HepG2 (cell line): ENCODE measurements at regions not wholly inside any gene's neighbourhood (a gene's known extent, or its start where the extent isn't known, plus 50 kb on each side); places are given as distances from the start of the nearest gene placed in this dataset.

Source experiments
- ATRX ChIP-seq: sonication (generic); formaldehyde crosslinking; IDR thresholded peaks from 2 replicates; pipeline ENCODE4 v1.4.0; 2020; ENCODE audit warnings: missing genetic modification reagents, borderline replicate concordance
- BRD4 ChIP-seq: sonication (generic); formaldehyde crosslinking; IDR thresholded peaks from 2 replicates; pipeline ENCODE4 v1.4.0; 2020; ENCODE audit warnings: missing genetic modification reagents
- DMAP1 ChIP-seq: IDR thresholded peaks from 2 replicates; pipeline ENCODE4 v1.6.1; 2016
- DPF2 ChIP-seq: sonication (generic); formaldehyde crosslinking; IDR thresholded peaks from 2 replicates; pipeline ENCODE4 v1.4.0; 2020; ENCODE audit warnings: mild to moderate bottlenecking, low read depth, missing genetic modification reagents, borderline replicate concordance
- EEA1 ChIP-seq: sonication (generic); formaldehyde crosslinking; IDR thresholded peaks from 2 replicates; pipeline ENCODE4 v1.5.1; 2020; ENCODE audit warnings: mild to moderate bottlenecking, missing genetic modification reagents, borderline replicate concordance
- FOXJ3 ChIP-seq: sonication (generic); formaldehyde crosslinking; IDR thresholded peaks from 2 replicates; pipeline ENCODE4 v1.4.0; 2020; ENCODE audit warnings: missing genetic modification reagents, mild to moderate bottlenecking, borderline replicate concordance
- GFI1 ChIP-seq: sonication (generic); formaldehyde crosslinking; IDR thresholded peaks from 2 replicates; pipeline ENCODE4 v1.5.0; 2020; ENCODE audit warnings: missing genetic modification reagents, mild to moderate bottlenecking, borderline replicate concordance
- KDM5A ChIP-seq: fragments of 200-600 bp; sonication (generic); IDR thresholded peaks from 2 replicates; pipeline ENCODE4 v1.7.0; 2018; ENCODE audit warnings: antibody characterized with exemption, mild to moderate bottlenecking, low read length, borderline replicate concordance
- NFIC ChIP-seq: IDR thresholded peaks from 2 replicates; pipeline ENCODE4 v1.6.1; 2012; ENCODE audit warnings: mild to moderate bottlenecking, low read length, inconsistent platforms
- PHF5A ChIP-seq: IDR thresholded peaks from one replicate; pipeline ENCODE4 v1.6.1; 2018; ENCODE audit warnings: low read depth, missing genetic modification reagents; ENCODE audit not compliant: unreplicated experiment
- RFX5 ChIP-seq: IDR thresholded peaks from 2 replicates; pipeline ENCODE4 v1.6.1; 2011; ENCODE audit warnings: low read depth, low read length, improper control_type of control experiment
- SOX13 ChIP-seq, 3 experiments: fragments of 450-650 bp in 1 of 3; sonication (generic) in 1 of 3; formaldehyde crosslinking in 1 of 3; IDR thresholded peaks in 2 of 3; conservative IDR thresholded peaks in 1 of 3; 2 replicates each; pipeline versions ENCODE4 v1.5.0 to v1.6.1; 2016 to 2020; ENCODE audit warnings: antibody characterized with exemption in 1 of 3, mild to moderate bottlenecking in 1 of 3, missing compliant biosample characterization in 1 of 3, missing genetic modification reagents in 1 of 3, moderate library complexity in 1 of 3
- SRF ChIP-seq: IDR thresholded peaks from 2 replicates; pipeline ENCODE4 v1.6.1; 2011; ENCODE audit warnings: mild to moderate bottlenecking, low read depth, low read length, moderate library complexity
- TSC22D2 ChIP-seq: sonication (generic); formaldehyde crosslinking; IDR thresholded peaks from 2 replicates; pipeline ENCODE4 v1.5.1; 2020; ENCODE audit warnings: missing genetic modification reagents, mild to moderate bottlenecking, borderline replicate concordance
- ZNF121 ChIP-seq: sonication (generic); formaldehyde crosslinking; IDR thresholded peaks from 2 replicates; pipeline ENCODE4 v1.5.0; 2020; ENCODE audit warnings: mild to moderate bottlenecking, missing genetic modification reagents
- ZNF234 ChIP-seq: sonication (generic); formaldehyde crosslinking; conservative IDR thresholded peaks from 2 replicates; pipeline ENCODE4 v1.5.1; 2020; ENCODE audit warnings: mild to moderate bottlenecking, missing genetic modification reagents
- ZNF552 ChIP-seq: sonication (generic); formaldehyde crosslinking; IDR thresholded peaks from 2 replicates; pipeline ENCODE4 v1.9.0; 2022; ENCODE audit warnings: missing genetic modification reagents, mild to moderate bottlenecking, borderline replicate concordance
- ZNF629 ChIP-seq: sonication (generic); formaldehyde crosslinking; conservative IDR thresholded peaks from 2 replicates; pipeline ENCODE4 v1.5.0; 2020; ENCODE audit warnings: missing genetic modification reagents
- ZNF674 ChIP-seq: sonication (generic); formaldehyde crosslinking; IDR thresholded peaks from 2 replicates; pipeline ENCODE4 v1.5.0; 2020; ENCODE audit warnings: low read depth, mild to moderate bottlenecking, missing genetic modification reagents
- TF ChIP-seq, protein P1 (sequence below): sonication (generic); formaldehyde crosslinking; IDR thresholded peaks from 2 replicates; pipeline ENCODE4 v1.5.0; 2020; ENCODE audit warnings: mild to moderate bottlenecking, missing genetic modification reagents, borderline replicate concordance
- TF ChIP-seq, protein P2 (sequence below): sonication (generic); formaldehyde crosslinking; IDR thresholded peaks from 2 replicates; pipeline ENCODE4 v1.5.1; 2020; ENCODE audit warnings: missing genetic modification reagents, mild to moderate bottlenecking, borderline replicate concordance
- TF ChIP-seq, protein P3 (sequence below): IDR thresholded peaks from 2 replicates; pipeline ENCODE4 v1.6.1; 2016; ENCODE audit warnings: missing biosample characterization, missing genetic modification reagents, low read depth
- TF ChIP-seq, protein P4 (sequence below): sonication (generic); formaldehyde crosslinking; IDR thresholded peaks from 2 replicates; pipeline ENCODE4 v1.5.0; 2020; ENCODE audit warnings: mild to moderate bottlenecking, low read depth, missing genetic modification reagents, borderline replicate concordance
- TF ChIP-seq, protein P5 (sequence below): sonication (generic); formaldehyde crosslinking; IDR thresholded peaks from 2 replicates; pipeline ENCODE4 v1.4.0; 2020; ENCODE audit warnings: missing genetic modification reagents

DNA sequence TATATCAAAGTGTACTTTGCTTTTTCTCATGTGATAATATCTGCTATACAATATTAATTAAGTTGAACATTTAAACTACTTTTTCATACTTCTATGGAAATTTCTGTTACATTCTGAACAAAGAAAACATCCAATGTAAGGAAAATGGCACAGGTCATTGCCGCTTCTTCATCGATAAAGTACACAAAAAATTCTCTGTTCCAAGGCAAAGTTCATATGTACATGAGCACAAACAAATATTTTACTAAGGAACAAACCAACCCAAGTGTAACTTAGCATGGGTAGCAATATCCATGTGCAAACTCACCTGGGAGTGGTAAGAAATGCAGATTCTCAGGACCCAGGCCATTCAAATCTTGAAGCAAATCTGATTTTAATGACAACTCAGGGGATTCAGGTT is 139.8 kb downstream of the TMEM161B start (continued):
- TF ChIP-seq, protein P1, sequence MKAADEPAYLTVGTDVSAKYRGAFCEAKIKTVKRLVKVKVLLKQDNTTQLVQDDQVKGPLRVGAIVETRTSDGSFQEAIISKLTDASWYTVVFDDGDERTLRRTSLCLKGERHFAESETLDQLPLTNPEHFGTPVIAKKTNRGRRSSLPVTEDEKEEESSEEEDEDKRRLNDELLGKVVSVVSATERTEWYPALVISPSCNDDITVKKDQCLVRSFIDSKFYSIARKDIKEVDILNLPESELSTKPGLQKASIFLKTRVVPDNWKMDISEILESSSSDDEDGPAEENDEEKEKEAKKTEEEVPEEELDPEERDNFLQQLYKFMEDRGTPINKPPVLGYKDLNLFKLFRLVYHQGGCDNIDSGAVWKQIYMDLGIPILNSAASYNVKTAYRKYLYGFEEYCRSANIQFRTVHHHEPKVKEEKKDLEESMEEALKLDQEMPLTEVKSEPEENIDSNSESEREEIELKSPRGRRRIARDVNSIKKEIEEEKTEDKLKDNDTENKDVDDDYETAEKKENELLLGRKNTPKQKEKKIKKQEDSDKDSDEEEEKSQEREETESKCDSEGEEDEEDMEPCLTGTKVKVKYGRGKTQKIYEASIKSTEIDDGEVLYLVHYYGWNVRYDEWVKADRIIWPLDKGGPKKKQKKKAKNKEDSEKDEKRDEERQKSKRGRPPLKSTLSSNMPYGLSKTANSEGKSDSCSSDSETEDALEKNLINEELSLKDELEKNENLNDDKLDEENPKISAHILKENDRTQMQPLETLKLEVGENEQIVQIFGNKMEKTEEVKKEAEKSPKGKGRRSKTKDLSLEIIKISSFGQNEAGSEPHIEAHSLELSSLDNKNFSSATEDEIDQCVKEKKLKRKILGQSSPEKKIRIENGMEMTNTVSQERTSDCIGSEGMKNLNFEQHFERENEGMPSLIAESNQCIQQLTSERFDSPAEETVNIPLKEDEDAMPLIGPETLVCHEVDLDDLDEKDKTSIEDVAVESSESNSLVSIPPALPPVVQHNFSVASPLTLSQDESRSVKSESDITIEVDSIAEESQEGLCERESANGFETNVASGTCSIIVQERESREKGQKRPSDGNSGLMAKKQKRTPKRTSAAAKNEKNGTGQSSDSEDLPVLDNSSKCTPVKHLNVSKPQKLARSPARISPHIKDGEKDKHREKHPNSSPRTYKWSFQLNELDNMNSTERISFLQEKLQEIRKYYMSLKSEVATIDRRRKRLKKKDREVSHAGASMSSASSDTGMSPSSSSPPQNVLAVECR (CRISPR knock-in tag) = no peak
- TF ChIP-seq SOX13 (IDR thresholded peaks at IDR 0.05) (peak; percentile 39; the same call in 1 of the 2 replicates), SOX13 (CRISPR knock-in tag; conservative IDR thresholded peaks at IDR 0.05 in 1 of 2, IDR thresholded peaks at IDR 0.05 in 1 of 2) (peak in 1 of 2 experiments; percentile 87; a peak in 2 of 4 replicates), NFIC (peak; percentile 93; the same call in 1 of the 2 replicates), ZNF234 (CRISPR knock-in tag) (no peak), RFX5 (no peak), ZNF552 (no peak), DPF2 (CRISPR knock-in tag) (peak; percentile 68; the same call in 1 of the 2 replicates), BRD4 (CRISPR knock-in tag) (no peak), ATRX (CRISPR knock-in tag) (no peak), ZNF674 (no peak), KDM5A (0 out of 2 replicates have a peak, but pooled peaks have one; percentile 3), PHF5A (CRISPR knock-in tag) (no peak), GFI1 (no peak), ZNF629 (CRISPR knock-in tag) (0 out of 2 replicates have a peak, but pooled peaks have one; percentile 19), SRF (no peak), TSC22D2 (CRISPR knock-in tag) (no peak), EEA1 (CRISPR knock-in tag) (no peak), DMAP1 (CRISPR knock-in tag) (0 out of 2 replicates have a peak, but pooled peaks have one; percentile 29), ZNF121 (no peak), FOXJ3 (CRISPR knock-in tag) (peak; percentile 95)
- TF ChIP-seq, protein P2, sequence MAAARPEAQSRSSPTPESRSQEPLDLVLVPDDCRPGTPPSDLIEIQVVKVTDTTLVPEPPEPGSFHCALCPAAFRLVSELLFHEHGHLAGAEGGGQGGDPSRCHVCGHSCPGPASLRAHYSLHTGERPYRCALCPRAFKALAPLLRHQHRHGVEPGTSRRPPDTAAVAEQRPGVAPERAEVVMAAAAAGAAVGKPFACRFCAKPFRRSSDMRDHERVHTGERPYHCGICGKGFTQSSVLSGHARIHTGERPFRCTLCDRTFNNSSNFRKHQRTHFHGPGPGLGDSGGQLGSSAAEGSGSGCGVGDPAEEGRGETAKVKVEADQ = no peak
- TF ChIP-seq, protein P3, sequence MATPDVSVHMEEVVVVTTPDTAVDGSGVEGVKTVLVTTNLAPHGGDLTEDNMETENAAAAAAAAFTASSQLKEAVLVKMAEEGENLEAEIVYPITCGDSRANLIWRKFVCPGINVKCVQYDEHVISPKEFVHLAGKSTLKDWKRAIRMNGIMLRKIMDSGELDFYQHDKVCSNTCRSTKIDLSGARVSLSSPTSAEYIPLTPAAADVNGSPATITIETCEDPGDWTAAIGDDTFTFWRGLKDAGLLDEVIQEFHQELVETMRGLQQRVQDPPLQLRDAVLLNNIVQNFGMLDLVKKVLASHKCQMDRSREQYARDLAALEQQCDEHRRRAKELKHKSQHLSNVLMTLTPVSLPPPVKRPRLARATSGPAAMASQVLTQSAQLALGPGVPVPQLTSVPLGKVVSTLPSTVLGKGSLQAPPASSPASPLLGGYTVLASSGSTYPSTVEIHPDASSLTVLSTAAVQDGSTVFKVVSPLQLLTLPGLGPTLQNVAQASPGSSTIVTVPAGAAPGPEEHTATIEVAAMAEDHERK (CRISPR knock-in tag) = no peak
- TF ChIP-seq, protein P4, sequence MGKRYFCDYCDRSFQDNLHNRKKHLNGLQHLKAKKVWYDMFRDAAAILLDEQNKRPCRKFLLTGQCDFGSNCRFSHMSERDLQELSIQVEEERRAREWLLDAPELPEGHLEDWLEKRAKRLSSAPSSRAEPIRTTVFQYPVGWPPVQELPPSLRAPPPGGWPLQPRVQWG = no peak
- TF ChIP-seq, protein P5, sequence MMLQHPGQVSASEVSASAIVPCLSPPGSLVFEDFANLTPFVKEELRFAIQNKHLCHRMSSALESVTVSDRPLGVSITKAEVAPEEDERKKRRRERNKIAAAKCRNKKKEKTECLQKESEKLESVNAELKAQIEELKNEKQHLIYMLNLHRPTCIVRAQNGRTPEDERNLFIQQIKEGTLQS (CRISPR knock-in tag) = no peak
